PFSK-1 (cell line): ENCODE measurements at regions not wholly inside any gene's neighbourhood (a gene's known extent, or its start where the extent isn't known, plus 50 kb on each side); places are given as distances from the start of the nearest gene placed in this dataset.

Source experiments
- FOXP2 ChIP-seq: optimal IDR thresholded peaks from 2 replicates; pipeline ENCODE3; 2011; ENCODE audit warnings: borderline replicate concordance, control low read depth, inconsistent platforms; ENCODE audit not compliant: insufficient read depth; ENCODE audit errors: extremely low read length, extremely low read depth
- POLR2AphosphoS5 ChIP-seq: IDR thresholded peaks from 2 replicates; pipeline ENCODE4 v1.6.1; 2012; ENCODE audit warnings: low read depth, mild to moderate bottlenecking, control low read depth, low read length, moderate library complexity
- SIN3A ChIP-seq: IDR thresholded peaks from 2 replicates; pipeline ENCODE4 v1.6.1; 2012; ENCODE audit warnings: mild to moderate bottlenecking, low read length, moderate library complexity, borderline replicate concordance; ENCODE audit not compliant: insufficient read depth
- TAF1 ChIP-seq: IDR thresholded peaks from 2 replicates; pipeline ENCODE4 v1.6.1; 2012; ENCODE audit warnings: low read length, control low read depth, borderline replicate concordance; ENCODE audit not compliant: insufficient read depth
- TF ChIP-seq, protein P1 (sequence below), 2 experiments: IDR thresholded peaks; 2 replicates each; pipeline versions ENCODE4 v1.6.1 to v1.8.0; 2011 to 2012; ENCODE audit warnings: low read depth in 2 of 2, low read length in 2 of 2, control low read depth in 1 of 2, inconsistent platforms in 1 of 2, mild to moderate bottlenecking in 1 of 2, moderate library complexity in 1 of 2; ENCODE audit not compliant: insufficient read depth in 1 of 2

- TF ChIP-seq FOXP2 = no peak
- no peak for TF ChIP-seq POLR2AphosphoS5
- TF ChIP-seq, protein P1, sequence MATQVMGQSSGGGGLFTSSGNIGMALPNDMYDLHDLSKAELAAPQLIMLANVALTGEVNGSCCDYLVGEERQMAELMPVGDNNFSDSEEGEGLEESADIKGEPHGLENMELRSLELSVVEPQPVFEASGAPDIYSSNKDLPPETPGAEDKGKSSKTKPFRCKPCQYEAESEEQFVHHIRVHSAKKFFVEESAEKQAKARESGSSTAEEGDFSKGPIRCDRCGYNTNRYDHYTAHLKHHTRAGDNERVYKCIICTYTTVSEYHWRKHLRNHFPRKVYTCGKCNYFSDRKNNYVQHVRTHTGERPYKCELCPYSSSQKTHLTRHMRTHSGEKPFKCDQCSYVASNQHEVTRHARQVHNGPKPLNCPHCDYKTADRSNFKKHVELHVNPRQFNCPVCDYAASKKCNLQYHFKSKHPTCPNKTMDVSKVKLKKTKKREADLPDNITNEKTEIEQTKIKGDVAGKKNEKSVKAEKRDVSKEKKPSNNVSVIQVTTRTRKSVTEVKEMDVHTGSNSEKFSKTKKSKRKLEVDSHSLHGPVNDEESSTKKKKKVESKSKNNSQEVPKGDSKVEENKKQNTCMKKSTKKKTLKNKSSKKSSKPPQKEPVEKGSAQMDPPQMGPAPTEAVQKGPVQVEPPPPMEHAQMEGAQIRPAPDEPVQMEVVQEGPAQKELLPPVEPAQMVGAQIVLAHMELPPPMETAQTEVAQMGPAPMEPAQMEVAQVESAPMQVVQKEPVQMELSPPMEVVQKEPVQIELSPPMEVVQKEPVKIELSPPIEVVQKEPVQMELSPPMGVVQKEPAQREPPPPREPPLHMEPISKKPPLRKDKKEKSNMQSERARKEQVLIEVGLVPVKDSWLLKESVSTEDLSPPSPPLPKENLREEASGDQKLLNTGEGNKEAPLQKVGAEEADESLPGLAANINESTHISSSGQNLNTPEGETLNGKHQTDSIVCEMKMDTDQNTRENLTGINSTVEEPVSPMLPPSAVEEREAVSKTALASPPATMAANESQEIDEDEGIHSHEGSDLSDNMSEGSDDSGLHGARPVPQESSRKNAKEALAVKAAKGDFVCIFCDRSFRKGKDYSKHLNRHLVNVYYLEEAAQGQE (IDR thresholded peaks at IDR 0.05; ENCODE audit: insufficient read depth in 1 of 2, low read depth in 2 of 2, low read length in 2 of 2) = no peak
- no peak for TF ChIP-seq SIN3A
- TF ChIP-seq TAF1 = no peak
Measured at GRCh38 chr2:58541511-58541910, 300.4 kb upstream of the FANCL start.

GRCh38 chr2:58540681-58541080 is 299.6 kb upstream of the FANCL start:
- TF ChIP-seq, protein P1 (IDR thresholded peaks at IDR 0.05; ENCODE audit: insufficient read depth in 1 of 2, low read depth in 2 of 2, low read length in 2 of 2) = no peak
- TF ChIP-seq SIN3A (no peak), POLR2AphosphoS5 (no peak)

DNA sequence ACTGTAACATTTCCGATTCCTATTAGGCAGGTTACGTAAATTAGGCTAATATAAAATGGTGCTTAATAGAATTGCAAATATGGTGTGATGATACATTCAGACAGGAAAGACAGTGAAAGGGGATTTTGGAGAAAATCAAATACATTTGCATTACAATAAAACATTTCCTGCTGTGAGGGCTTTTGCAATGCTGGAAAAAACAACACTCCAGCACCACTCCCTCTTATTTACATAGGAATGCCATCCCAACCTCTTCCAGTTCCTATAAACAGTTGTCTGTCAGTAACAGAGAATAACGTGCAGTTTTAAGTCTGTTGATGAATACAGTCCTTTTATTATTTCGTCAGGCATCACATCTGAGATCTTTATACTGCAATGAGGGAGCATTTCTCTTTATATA is 298.8 kb upstream of the FANCL start:
- TF ChIP-seq, protein P1 (IDR thresholded peaks at IDR 0.05; ENCODE audit: insufficient read depth in 1 of 2, low read depth in 2 of 2, low read length in 2 of 2) = no peak
- TF ChIP-seq FOXP2 (no peak), POLR2AphosphoS5 (no peak), TAF1 (no peak), SIN3A (no peak)

DNA sequence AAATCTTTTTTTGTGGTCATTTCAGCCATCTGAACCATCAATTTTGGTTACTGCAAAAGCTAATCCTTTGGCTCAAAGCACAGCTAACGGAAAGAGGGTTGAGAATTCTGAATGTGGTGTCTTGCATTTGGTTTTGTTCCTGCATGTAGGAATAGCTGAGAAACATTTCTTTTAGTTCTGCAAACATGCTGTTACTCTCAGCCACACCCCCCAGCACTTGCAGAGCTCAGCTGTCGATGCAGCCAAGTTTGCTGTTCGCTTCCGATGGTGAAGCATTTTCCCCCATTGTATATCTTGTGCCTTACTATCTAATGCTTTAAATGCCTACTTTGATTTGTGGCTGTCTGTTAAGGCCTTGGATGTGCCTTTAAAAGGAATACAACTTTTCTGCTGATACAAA is 294.9 kb upstream of the FANCL start:
- TF ChIP-seq, protein P1 (IDR thresholded peaks at IDR 0.05; ENCODE audit: insufficient read depth in 1 of 2, low read depth in 2 of 2, low read length in 2 of 2) = no peak
- TF ChIP-seq FOXP2 (no peak), TAF1 (no peak), POLR2AphosphoS5 (no peak), SIN3A (no peak)

GRCh38 chr2:58535182-58535581 is 294.1 kb upstream of the FANCL start:
- TF ChIP-seq FOXP2 (no peak), TAF1 (no peak), POLR2AphosphoS5 (no peak), SIN3A (no peak)
- TF ChIP-seq, protein P1 (IDR thresholded peaks at IDR 0.05; ENCODE audit: insufficient read depth in 1 of 2, low read depth in 2 of 2, low read length in 2 of 2) = no peak
